A549 (cell line): ENCODE measurements at regions not wholly inside any gene's neighbourhood (a gene's known extent, or its start where the extent isn't known, plus 50 kb on each side); places are given as distances from the start of the nearest gene placed in this dataset.

ENCODE experiments used
- ATAC-seq, 2 experiments: fragments of 200-7000 bp in 1 of 2; fragments of >200 bp in 1 of 2; cut with Nextera tagmentation in 1 of 2; cut with Tn5 transposase in 1 of 2; 3 replicates each; pipeline versions ENCODE4 v1.8.0 to v1.9.1; 2018 to 2020; ENCODE audit warnings: mild to moderate bottlenecking in 1 of 2, moderate library complexity in 1 of 2
- CTCF ChIA-PET: fragments of 300-600 bp; sonication (Branson Sonifier 250); formaldehyde crosslinking; extraction: SDS; loops from one replicate; lab custom pipeline; 2021; ENCODE audit warnings: antibody characterized with exemption, inconsistent platforms; lab: Yijun Ruan, JAX
- POLR2A ChIA-PET: fragments of 350-600 bp; formaldehyde crosslinking; extraction: SDS; loops from one replicate; lab custom pipeline; 2021; ENCODE audit warnings: antibody characterized with exemption, inconsistent platforms; lab: Yijun Ruan, JAX
- DNase-seq, 2 experiments: peaks; one replicate each; pipeline versions ENCODE4 v3.0.0 to v3.0.0-alpha.2; 2011 to 2016; ENCODE audit warnings: low read depth in 1 of 2, low spot score in 1 of 2
- FAIRE-seq: peaks from 2 replicates; lab custom pipeline; 2011; peaks lifted over from hg19 to GRCh38; lab: Jason Lieb, UNC
- H3K27ac ChIP-seq, 2 experiments: fragments of >200 bp; sonication (Bioruptor Twin); formaldehyde crosslinking; 3 replicates each; pipeline ENCODE4 v1.5.1; 2016 to 2017
- H3K4me1 ChIP-seq: fragments of >200 bp; sonication (Bioruptor Twin); formaldehyde crosslinking; 3 replicates; pipeline ENCODE4 v1.6.1; 2016
- H3K4me2 ChIP-seq: fragments of >200 bp; sonication (Bioruptor Twin); formaldehyde crosslinking; 3 replicates; pipeline ENCODE4 v1.6.1; 2016
- H3K4me3 ChIP-seq: fragments of >200 bp; sonication (Bioruptor Twin); formaldehyde crosslinking; 3 replicates; pipeline ENCODE4 v1.5.1; 2016
- H3K9me3 ChIP-seq: fragments of >200 bp; sonication (Bioruptor Twin); formaldehyde crosslinking; 3 replicates; pipeline ENCODE4 v1.6.1; 2016
- CEBPB ChIP-seq, 2 experiments: fragments of >200 bp in 1 of 2; sonication (Bioruptor Twin) in 1 of 2; formaldehyde crosslinking in 1 of 2; IDR thresholded peaks; 2 replicates each; pipeline ENCODE4 v1.6.1; 2012 to 2016
- CHD4 ChIP-seq: fragments of 200-600 bp; sonication (generic); IDR thresholded peaks from 2 replicates; pipeline ENCODE4 v1.6.1; 2016; ENCODE audit warnings: antibody characterized with exemption, mild to moderate bottlenecking, borderline replicate concordance
- EHF ChIP-seq: fragments of 250-450 bp; sonication (Bioruptor Pico); IDR thresholded peaks from 2 replicates; pipeline ENCODE4 v1.5.0; 2020; ENCODE audit warnings: mild to moderate bottlenecking
- EHMT2 ChIP-seq: fragments of 200-600 bp; sonication (generic); IDR thresholded peaks from 2 replicates; pipeline ENCODE4 v1.6.1; 2016; ENCODE audit warnings: antibody characterized with exemption, low read depth, mild to moderate bottlenecking, moderate library complexity
- ELK1 ChIP-seq: fragments of 150-350 bp; IDR thresholded peaks from 2 replicates; pipeline ENCODE4 v1.6.1; 2014; ENCODE audit warnings: low read depth, mild to moderate bottlenecking, low read length
- EP300 ChIP-seq, 2 experiments: fragments of >200 bp; sonication (Bioruptor Twin); formaldehyde crosslinking; IDR thresholded peaks; 2 replicates in 1 of 2; 3 replicates in 1 of 2; pipeline ENCODE4 v1.6.1; 2016 to 2017
- FOSB ChIP-seq: fragments of 250-450 bp; sonication (Bioruptor Pico); IDR thresholded peaks from 2 replicates; pipeline ENCODE4 v1.5.0; 2020; ENCODE audit warnings: mild to moderate bottlenecking, moderate library complexity
- FOSL2 ChIP-seq, 2 experiments: fragments of 450-650 bp in 1 of 2; fragments of >200 bp in 1 of 2; sonication (Bioruptor Twin) in 1 of 2; formaldehyde crosslinking; IDR thresholded peaks; 2 replicates each; pipeline versions ENCODE4 v1.5.0 to v1.6.1; 2016 to 2020; ENCODE audit warnings: mild to moderate bottlenecking in 1 of 2, moderate library complexity in 1 of 2
- FOXS1 ChIP-seq: fragments of 250-450 bp; sonication (Bioruptor Pico); IDR thresholded peaks from 2 replicates; pipeline ENCODE4 v1.5.0; 2020; ENCODE audit warnings: mild to moderate bottlenecking, moderate library complexity
- GATA3 ChIP-seq: IDR thresholded peaks from 2 replicates; pipeline ENCODE4 v1.6.1; 2012; ENCODE audit warnings: borderline replicate concordance
- HDAC2 ChIP-seq: fragments of 200-600 bp; sonication (generic); IDR thresholded peaks from 2 replicates; pipeline ENCODE4 v1.6.1; 2016
- HES2 ChIP-seq: fragments of >200 bp; sonication (Bioruptor Twin); formaldehyde crosslinking; IDR thresholded peaks from 2 replicates; pipeline ENCODE4 v1.6.1; 2016
- HEYL ChIP-seq: fragments of 250-450 bp; sonication (Bioruptor Pico); IDR thresholded peaks from 2 replicates; pipeline ENCODE4 v1.8.0; 2021; ENCODE audit warnings: mild to moderate bottlenecking, moderate library complexity
- HOXB13 ChIP-seq: fragments of 250-450 bp; sonication (Bioruptor Pico); IDR thresholded peaks from 2 replicates; pipeline ENCODE4 v1.5.0; 2020; ENCODE audit warnings: low read depth, mild to moderate bottlenecking, moderate library complexity
- HOXB5 ChIP-seq: fragments of 250-450 bp; sonication (Bioruptor Pico); IDR thresholded peaks from 2 replicates; pipeline ENCODE4 v1.5.0; 2020; ENCODE audit warnings: mild to moderate bottlenecking, moderate library complexity
- JUN ChIP-seq, 2 experiments: fragments of >200 bp; sonication (Bioruptor Twin); formaldehyde crosslinking; IDR thresholded peaks; 2 replicates in 1 of 2; 3 replicates in 1 of 2; pipeline ENCODE4 v1.6.1; 2016 to 2017
- JUNB ChIP-seq: fragments of >200 bp; sonication (Bioruptor Twin); formaldehyde crosslinking; IDR thresholded peaks from 2 replicates; pipeline ENCODE4 v1.6.1; 2016
- KDM1A ChIP-seq: fragments of 200-600 bp; sonication (generic); IDR thresholded peaks from 2 replicates; pipeline ENCODE4 v1.6.1; 2016; ENCODE audit warnings: low read depth, mild to moderate bottlenecking
- MAX ChIP-seq: IDR thresholded peaks from 2 replicates; pipeline ENCODE4 v1.6.1; 2012
- NR3C1 ChIP-seq: fragments of >200 bp; sonication (Bioruptor Twin); formaldehyde crosslinking; IDR thresholded peaks from 3 replicates; pipeline ENCODE4 v1.6.1; 2017
- PBX3 ChIP-seq: IDR thresholded peaks from 2 replicates; pipeline ENCODE4 v1.6.1; 2012
- RCOR1 ChIP-seq: fragments of 150-350 bp; IDR thresholded peaks from 2 replicates; pipeline ENCODE4 v1.6.1; 2014; ENCODE audit warnings: antibody characterized with exemption, low read length, low read depth
- REST ChIP-seq: fragments of 200-600 bp; sonication (generic); IDR thresholded peaks from 2 replicates; pipeline ENCODE4 v1.6.1; 2016; ENCODE audit warnings: antibody characterized with exemption, mild to moderate bottlenecking, moderate library complexity
- SREBF2 ChIP-seq: fragments of 450-650 bp; IDR thresholded peaks from 2 replicates; pipeline ENCODE4 v1.6.1; 2014; ENCODE audit warnings: mild to moderate bottlenecking, moderate library complexity
- TFCP2L1 ChIP-seq: fragments of 250-450 bp; sonication (Bioruptor Pico); IDR thresholded peaks from 2 replicates; pipeline ENCODE4 v1.5.0; 2021; ENCODE audit warnings: mild to moderate bottlenecking
- TP53 ChIP-seq: fragments of 250-450 bp; sonication (Bioruptor Pico); IDR thresholded peaks from 2 replicates; pipeline ENCODE4 v1.5.0; 2021; ENCODE audit warnings: mild to moderate bottlenecking, moderate library complexity
- ZC3H11A ChIP-seq: fragments of 450-650 bp; IDR thresholded peaks from 2 replicates; pipeline ENCODE4 v1.6.1; 2014; ENCODE audit warnings: antibody characterized with exemption, mild to moderate bottlenecking
- ZFP36 ChIP-seq: fragments of 450-650 bp; IDR thresholded peaks from 2 replicates; pipeline ENCODE4 v1.6.1; 2014; ENCODE audit warnings: borderline replicate concordance; ENCODE audit not compliant: partially characterized antibody
- WGBS: methylation state at CpG from one replicate; pipeline ENCODE4 v1.1.6; 2017; ENCODE audit errors: missing lambda C conversion rate; 5-methylcytosine and 5-hydroxymethylcytosine counted together

- ATAC-seq (no peak), FAIRE-seq (no peak), DNase-seq (peak in 1 of 2 experiments; percentile 6)
- ChIA-PET POLR2A (no interaction called here), CTCF (interaction anchor here (0.6 kb wide), 1 partner anchor 54 kb away, joined by 3 read pairs; no protein-coding TSS in a partner anchor)
- H3K4me1 ChIP-seq: peaks cover 5% of the 10 kb centered on the region; the same call in 1 of the 3 replicates
- no peak overlapping the region for H3K4me2 ChIP-seq
- no peaks in the 10 kb centered on the region for H3K9me3 ChIP-seq
- 3% methylated on average over 5 of the region's 5 CpGs for WGBS
- TF ChIP-seq CHD4: no peak
- TF ChIP-seq TP53 (CRISPR knock-in tag): no peak
- TF ChIP-seq HDAC2: no peak
- TF ChIP-seq FOXS1 (CRISPR knock-in tag): no peak
- no peak for TF ChIP-seq HOXB13 (CRISPR knock-in tag)
- TF ChIP-seq NR3C1: no peak
- no peak for TF ChIP-seq EHF (CRISPR knock-in tag)
- TF ChIP-seq, all 56 proteins: peak for 0
- Histone ChIP-seq H3K4me3 (no peak overlapping the region), H3K27ac (no peak overlapping the region)
These were observed 191.7 kb upstream of the RBFOX1 start for GRCh38 chr16:7140899-7141298.

- peak; percentile 74 to 91 for ATAC-seq
- no peaks in the 10 kb centered on the region for H3K9me3 ChIP-seq
- peak; percentile 20 to 76 for DNase-seq
- TF ChIP-seq FOXS1 (CRISPR knock-in tag) (no peak), ZFP36 (peak; percentile 36), HDAC2 (no peak), HEYL (CRISPR knock-in tag) (no peak), ZC3H11A (no peak), NR3C1 (no peak), FOSL2 (IDR thresholded peaks at IDR 0.05) (peak; percentile 74), FOSL2 (CRISPR knock-in tag; IDR thresholded peaks at IDR 0.05) (peak; percentile 92), CEBPB (IDR thresholded peaks at IDR 0.05) (peak; percentile 80 to 90), PBX3 (no peak), MAX (0 out of 2 replicates have a peak, but pooled peaks have one; percentile 27), FOSB (CRISPR knock-in tag) (no peak), HES2 (0 out of 2 replicates have a peak, but pooled peaks have one; percentile 20), GATA3 (peak; percentile 82), SREBF2 (no peak), TFCP2L1 (CRISPR knock-in tag) (no peak), JUNB (peak; percentile 79), JUN (IDR thresholded peaks at IDR 0.05) (0 out of 5 replicates have a peak, but pooled peaks of 1 of the 2 experiments have one; percentile 36), EHMT2 (no peak)
- TF ChIP-seq, all 56 proteins: peak for 8
- ChIA-PET POLR2A (no interaction called here), CTCF (no interaction called here)
- WGBS: 3% methylated on average over 8 of the region's 8 CpGs
- no peak overlapping the region for H3K27ac ChIP-seq
- no peak for FAIRE-seq
- no peak overlapping the region for H3K4me3 ChIP-seq
- peaks cover 5% of the 10 kb centered on the region; the same call in 1 of the 3 replicates for H3K4me1 ChIP-seq
- H3K4me2 ChIP-seq: no peak overlapping the region
These were observed 194.9 kb upstream of the RBFOX1 start for GRCh38 chr16:7137560-7138330.

- FAIRE-seq (no peak), DNase-seq (no peak), ATAC-seq (no peak)
- ChIA-PET POLR2A (no interaction called here), CTCF (interaction anchor here (0.6 to 1.5 kb wide), 3 partner anchors 13 to 986 kb away, joined by 4 read pairs; no protein-coding TSS in a partner anchor)
- no peak overlapping the region for H3K27ac ChIP-seq
- H3K4me3 ChIP-seq: no peak overlapping the region
- H3K4me1 ChIP-seq: 0 out of 3 replicates have a peak, but pooled peaks cover 2% of the 10 kb centered on the region
- no peaks in the 10 kb centered on the region for H3K9me3 ChIP-seq
- WGBS: 3% methylated on average over 2 of the region's 2 CpGs
- no peak overlapping the region for H3K4me2 ChIP-seq
- TF ChIP-seq HOXB5 (no peak), RCOR1 (no peak), KDM1A (no peak), REST (no peak), ELK1 (no peak), CEBPB (IDR thresholded peaks at IDR 0.05) (no peak), EP300 (IDR thresholded peaks at IDR 0.05) (no peak), CHD4 (no peak)
These were observed 200.2 kb upstream of the RBFOX1 start for GRCh38 chr16:7132465-7132864.
